Stomach (tissue), 4 donors: ENCODE measurements at regions not wholly inside any gene's neighbourhood (a gene's known extent, or its start where the extent isn't known, plus 50 kb on each side); places are given as distances from the start of the nearest gene placed in this dataset.
"Not testable (repeated sequence)": the region's sequence is repeated elsewhere in the genome, so short reads cannot be mapped to it uniquely, and the experiment has no call there.

Experiments
- EP300 ChIP-seq: sonication (generic); formaldehyde crosslinking; IDR thresholded peaks from one replicate; pipeline ENCODE4 v1.6.1; 2017; ENCODE audit warnings: antibody characterized with exemption
- POLR2A ChIP-seq, 4 donors: fragments of 450-650 bp; IDR thresholded peaks; one replicate each; pipeline ENCODE4 v1.6.1; 2016; ENCODE audit warnings: antibody characterized with exemption in 4 of 4, control low read depth in 2 of 4, mild to moderate bottlenecking in 1 of 4, moderate library complexity in 1 of 4
- POLR2AphosphoS5 ChIP-seq, 3 donors: sonication (generic); formaldehyde crosslinking; IDR thresholded peaks; one replicate each; pipeline ENCODE4 v1.6.1; 2016; ENCODE audit warnings: antibody characterized with exemption in 3 of 3
- TF ChIP-seq, protein P1 (sequence below), 7 experiments: fragments of 450-650 bp in 4 of 7; fragments of 200-600 bp in 3 of 7; sonication (generic) in 3 of 7; IDR thresholded peaks; one replicate each; pipeline ENCODE4 v1.5.1; 2016 to 2019; ENCODE audit warnings: antibody characterized with exemption in 7 of 7, control low read depth in 2 of 7, mild to moderate bottlenecking in 1 of 7

DNA sequence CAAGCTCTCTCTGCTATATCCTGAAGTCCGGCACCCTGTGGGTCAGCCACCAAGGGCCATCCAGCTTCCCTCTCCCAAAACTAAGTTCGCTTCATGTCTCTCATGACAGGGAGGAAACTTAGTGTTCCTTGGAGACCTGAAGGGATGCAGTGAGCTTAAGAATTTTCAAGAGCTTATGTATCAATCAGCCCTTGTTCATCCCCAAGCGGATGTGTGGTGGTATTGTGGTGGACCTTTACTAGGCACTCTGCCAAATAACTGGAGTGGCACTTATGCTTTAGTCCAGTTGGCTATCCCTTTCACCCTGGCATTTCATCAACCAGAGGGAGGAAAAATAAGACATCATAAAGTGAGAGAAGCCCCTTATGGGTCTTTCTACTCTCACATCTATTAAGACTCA is 114.6 kb upstream of the PPM1J start:
- TF ChIP-seq POLR2AphosphoS5 (IDR thresholded peaks at IDR 0.05); POLR2A (IDR thresholded peaks at IDR 0.05); EP300: not testable (repeated sequence)
- TF ChIP-seq, protein P1, sequence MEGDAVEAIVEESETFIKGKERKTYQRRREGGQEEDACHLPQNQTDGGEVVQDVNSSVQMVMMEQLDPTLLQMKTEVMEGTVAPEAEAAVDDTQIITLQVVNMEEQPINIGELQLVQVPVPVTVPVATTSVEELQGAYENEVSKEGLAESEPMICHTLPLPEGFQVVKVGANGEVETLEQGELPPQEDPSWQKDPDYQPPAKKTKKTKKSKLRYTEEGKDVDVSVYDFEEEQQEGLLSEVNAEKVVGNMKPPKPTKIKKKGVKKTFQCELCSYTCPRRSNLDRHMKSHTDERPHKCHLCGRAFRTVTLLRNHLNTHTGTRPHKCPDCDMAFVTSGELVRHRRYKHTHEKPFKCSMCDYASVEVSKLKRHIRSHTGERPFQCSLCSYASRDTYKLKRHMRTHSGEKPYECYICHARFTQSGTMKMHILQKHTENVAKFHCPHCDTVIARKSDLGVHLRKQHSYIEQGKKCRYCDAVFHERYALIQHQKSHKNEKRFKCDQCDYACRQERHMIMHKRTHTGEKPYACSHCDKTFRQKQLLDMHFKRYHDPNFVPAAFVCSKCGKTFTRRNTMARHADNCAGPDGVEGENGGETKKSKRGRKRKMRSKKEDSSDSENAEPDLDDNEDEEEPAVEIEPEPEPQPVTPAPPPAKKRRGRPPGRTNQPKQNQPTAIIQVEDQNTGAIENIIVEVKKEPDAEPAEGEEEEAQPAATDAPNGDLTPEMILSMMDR (IDR thresholded peaks at IDR 0.05): not testable (repeated sequence)
